Pancreas (tissue), 10 donors: ENCODE measurements at regions not wholly inside any gene's neighbourhood (a gene's known extent, or its start where the extent isn't known, plus 50 kb on each side); places are given as distances from the start of the nearest gene placed in this dataset.

ENCODE experiments used
- ATAC-seq, 4 donors: fragments of 200-7000 bp; cut with Tn5 transposase; one replicate each; pipeline versions ENCODE4 v1.8.0 to v1.9.1; 2020; ENCODE audit warnings: mild to moderate bottlenecking in 4 of 4, moderate library complexity in 4 of 4
- DNase-seq, 6 donors: peaks; one replicate each; pipeline ENCODE4 v3.0.0-alpha.2; 2020
- FAIRE-seq: peaks from 2 replicates; lab custom pipeline; 2012; peaks lifted over from hg19 to GRCh38; lab: Jason Lieb, UNC
- H3K27ac ChIP-seq, 4 donors: fragments of 200-600 bp; sonication (generic); 1 replicate in 3 of 4; 2 replicates in 1 of 4; pipeline versions ENCODE4 v1.5.0 to v1.8.0; 2020
- H3K27me3 ChIP-seq, 4 donors: fragments of 200-600 bp; one replicate each; pipeline ENCODE4 v1.8.0; 2021
- H3K36me3 ChIP-seq, 3 donors: fragments of 200-600 bp; sonication (generic) in 1 of 3; one replicate each; pipeline versions ENCODE4 v1.5.0 to v1.8.0; 2020 to 2021
- H3K4me1 ChIP-seq, 3 donors: fragments of 200-600 bp; one replicate each; pipeline ENCODE4 v1.8.0; 2021
- H3K4me3 ChIP-seq, 4 donors: fragments of 200-600 bp; sonication (generic) in 2 of 4; one replicate each; pipeline versions ENCODE4 v1.5.0 to v1.8.0; 2020 to 2021
- H3K9me3 ChIP-seq, 4 donors: fragments of 200-600 bp; one replicate each; pipeline ENCODE4 v1.8.0; 2021
- CTCF ChIP-seq, 4 donors: fragments of 200-600 bp; sonication (generic) in 3 of 4; IDR thresholded peaks; one replicate each; pipeline versions ENCODE4 v1.5.0 to v1.8.0; 2021; ENCODE audit warnings: antibody characterized with exemption in 4 of 4
- WGBS, 2 donors: extraction: QIAGEN DNeasy Blood & Tissue Kit; methylation state at CpG; one replicate each; pipeline ENCODE4 v1.1.7; 2013; 5-methylcytosine and 5-hydroxymethylcytosine counted together
- intact Hi-C, 3 donors: fragments of 100-400 bp; cut with DNase I; formaldehyde crosslinking; loops; one replicate each; pipeline versions ENCODE4 v1.11.1 to v1.14.2; 2022
- donor health status: healthy with polysubstance abuse.
- donor health status: DM: no; HTN: no; CAD: no; lungs with moderate emphysema.
- donor health status: DM: no; HTN: no; CAD: no.
- donor health status: control.
- donor health status: control.
- donor health status: Bipolar disorder and iron deficiency.
- donor health status: DM: yes; HTN: yes; CAD: no.
- donor health status: DM: no; HTN: no; CAD: no.
- donor health status: DM: no; HTN: no; CAD: no.
- donor health status: DM: yes; HTN: yes; CAD: no.

GRCh38 chr11:90536301-90536700, 313.5 kb upstream of the CHORDC1 start:
- FAIRE-seq = no peak
- H3K27me3 ChIP-seq = no peaks in the 10 kb centered on the region
- no peak overlapping the region for H3K27ac ChIP-seq
- H3K9me3 ChIP-seq = no peaks in the 10 kb centered on the region
- H3K36me3 ChIP-seq = no peaks in the 10 kb centered on the region
- ATAC-seq = no peak
- no peaks in the 10 kb centered on the region for H3K4me1 ChIP-seq
- intact Hi-C loops = no loop called here
- TF ChIP-seq CTCF (IDR thresholded peaks at IDR 0.05) = no peak
- DNase-seq = no peak
- H3K4me3 ChIP-seq = no peak overlapping the region
- WGBS, 2 donors = 19 to 39% methylated on average over 3 of the region's 3 CpGs

- H3K27ac ChIP-seq = no peak overlapping the region
- intact Hi-C loops = no loop called here
These were observed 309.3 kb upstream of the CHORDC1 start for GRCh38 chr11:90532125-90532524.

GRCh38 chr11:90531001-90531400, 308.2 kb upstream of the CHORDC1 start:
- Histone ChIP-seq H3K36me3 (no peaks in the 10 kb centered on the region), H3K4me1 (no peaks in the 10 kb centered on the region), H3K9me3 (no peaks in the 10 kb centered on the region), H3K27me3 (no peaks in the 10 kb centered on the region), H3K4me3 (no peak overlapping the region), H3K27ac (no peak overlapping the region)
- FAIRE-seq = no peak
- WGBS, 2 donors = 28 to 70% methylated on average over 1 of the region's 1 CpG
- no peak for DNase-seq
- intact Hi-C loops = no loop called here
- no peak for TF ChIP-seq CTCF (IDR thresholded peaks at IDR 0.05)
- no peak for ATAC-seq

More at GRCh38 chr11:90532125-90532524, 309.3 kb upstream of the CHORDC1 start:
- no peaks in the 10 kb centered on the region for H3K4me1 ChIP-seq
- no peak for TF ChIP-seq CTCF (IDR thresholded peaks at IDR 0.05)
- H3K27me3 ChIP-seq = no peaks in the 10 kb centered on the region
- ATAC-seq (no peak), FAIRE-seq (no peak), DNase-seq (no peak)
- no peaks in the 10 kb centered on the region for H3K36me3 ChIP-seq
- H3K9me3 ChIP-seq = no peaks in the 10 kb centered on the region
- no peak overlapping the region for H3K4me3 ChIP-seq

- WGBS, 2 donors = 69 to 87% methylated on average over 1 of the region's 1 CpG
- no peak overlapping the region for H3K4me3 ChIP-seq
- intact Hi-C loops = no loop called here
- no peaks in the 10 kb centered on the region for H3K27me3 ChIP-seq
- no peak for FAIRE-seq
- H3K27ac ChIP-seq = no peak overlapping the region
- no peaks in the 10 kb centered on the region for H3K36me3 ChIP-seq
- TF ChIP-seq CTCF (IDR thresholded peaks at IDR 0.05) = no peak
- H3K4me1 ChIP-seq = no peaks in the 10 kb centered on the region
- no peak for DNase-seq
- no peaks in the 10 kb centered on the region for H3K9me3 ChIP-seq
- no peak for ATAC-seq
These were observed 303.1 kb upstream of the CHORDC1 start for GRCh38 chr11:90525962-90526361.

- no peak for FAIRE-seq
- no peak for ATAC-seq
- Histone ChIP-seq H3K27me3 (no peaks in the 10 kb centered on the region), H3K36me3 (no peaks in the 10 kb centered on the region), H3K4me3 (no peak overlapping the region), H3K9me3 (no peaks in the 10 kb centered on the region), H3K4me1 (no peaks in the 10 kb centered on the region), H3K27ac (no peak overlapping the region)
- no peak for TF ChIP-seq CTCF (IDR thresholded peaks at IDR 0.05)
- DNase-seq = no peak
- intact Hi-C loops = no loop called here
These were observed 290.0 kb upstream of the CHORDC1 start for GRCh38 chr11:90512846-90513245.
